ENCODE measurements at regions not wholly inside any gene's neighbourhood (a gene's known extent, or its start where the extent isn't known, plus 50 kb on each side); places are given as distances from the start of the nearest gene placed in this dataset.

GRCh38 chr1:208524376-208524775, 280.2 kb upstream of the PLXNA2 start:
- Histone ChIP-seq H3K4me3 (ENCODE audit: low read depth, low read length) (no peak overlapping the region), H3K27ac (ENCODE audit: extremely low read depth, low read depth, low read length) (no peak overlapping the region), H3K4me1 (ENCODE audit: control insufficient read depth, insufficient read depth, low read length) (peaks cover 5% of the 10 kb centered on the region), H3K36me3 (ENCODE audit: control insufficient read depth in 2 of 2, insufficient read depth in 1 of 2, low read length in 2 of 2) (no peaks in the 10 kb centered on the region), H3K9me3 (ENCODE audit: control insufficient read depth, insufficient read depth, low read depth, low read length) (no peaks in the 10 kb centered on the region)
- CTCF ChIA-PET, result no interaction called here
- POLR2A ChIA-PET, result no interaction called here
- TF ChIP-seq HOXC10 (CRISPR knock-in tag; IDR thresholded peaks at IDR 0.05) (no peak), KLF1 (tag by site-specific recombination; IDR thresholded peaks at IDR 0.05) (no peak), ZNF157 (tag by site-specific recombination; IDR thresholded peaks at IDR 0.05) (no peak), ZNF560 (tag by site-specific recombination; IDR thresholded peaks at IDR 0.05; ENCODE audit: borderline replicate concordance) (no peak), ZSCAN16 (tag by site-specific recombination; IDR thresholded peaks at IDR 0.05) (no peak), ZNF624 (tag by site-specific recombination; IDR thresholded peaks at IDR 0.05) (no peak), MZF1 (tag by site-specific recombination; IDR thresholded peaks at IDR 0.05; ENCODE audit: borderline replicate concordance) (no peak), BCL11A (tag by site-specific recombination; IDR thresholded peaks at IDR 0.05; ENCODE audit: low read depth) (no peak), ZNF148 (tag by site-specific recombination; IDR thresholded peaks at IDR 0.05; ENCODE audit: borderline replicate concordance) (no peak), HIC1 (tag by site-specific recombination; IDR thresholded peaks at IDR 0.05) (no peak), ZNF768 (tag by site-specific recombination; IDR thresholded peaks at IDR 0.05) (no peak), ZNF433 (tag by site-specific recombination; IDR thresholded peaks at IDR 0.05; ENCODE audit: low read depth) (no peak), SALL2 (tag by site-specific recombination; IDR thresholded peaks at IDR 0.05; ENCODE audit: borderline replicate concordance) (no peak), ZBTB6 (tag by site-specific recombination; IDR thresholded peaks at IDR 0.05) (no peak), ZNF37A (tag by site-specific recombination; IDR thresholded peaks at IDR 0.05) (no peak), ZNF324 (tag by site-specific recombination; IDR thresholded peaks at IDR 0.05) (no peak), ZBTB11 (tag by site-specific recombination; conservative IDR thresholded peaks at IDR 0.05; ENCODE audit: low read depth) (no peak)

GRCh38 chr1:208524925-208525324, 280.7 kb upstream of the PLXNA2 start:
- H3K9me3 ChIP-seq (ENCODE audit: control insufficient read depth, insufficient read depth, low read depth, low read length), result no peaks in the 10 kb centered on the region
- H3K27ac ChIP-seq (ENCODE audit: extremely low read depth, low read depth, low read length), result no peak overlapping the region
- ChIA-PET POLR2A (no interaction called here), CTCF (interaction anchor here (0.8 kb wide), 1 partner anchor 16 kb away, joined by 3 read pairs; no protein-coding TSS in a partner anchor)
- H3K4me3 ChIP-seq (ENCODE audit: low read depth, low read length), result no peak overlapping the region
- no peaks in the 10 kb centered on the region for H3K36me3 ChIP-seq (ENCODE audit: control insufficient read depth in 2 of 2, insufficient read depth in 1 of 2, low read length in 2 of 2)
- peaks cover 5% of the 10 kb centered on the region for H3K4me1 ChIP-seq (ENCODE audit: control insufficient read depth, insufficient read depth, low read length)
- TF ChIP-seq ZSCAN5A (tag by site-specific recombination; IDR thresholded peaks at IDR 0.05), result no peak
- no peak for TF ChIP-seq ZNF571 (tag by site-specific recombination; IDR thresholded peaks at IDR 0.05)
- TF ChIP-seq ZBTB1 (tag by site-specific recombination; IDR thresholded peaks at IDR 0.05), result no peak
- TF ChIP-seq ZBTB20 (tag by site-specific recombination; IDR thresholded peaks at IDR 0.05), result no peak
